HCT116 (cell line): ENCODE measurements at regions not wholly inside any gene's neighbourhood (a gene's known extent, or its start where the extent isn't known, plus 50 kb on each side); places are given as distances from the start of the nearest gene placed in this dataset.

Source experiments
- ATAC-seq: fragments of 200-7000 bp; cut with Tn5 transposase; 2 replicates; pipeline ENCODE4 v1.9.1; 2020; ENCODE audit warnings: mild to moderate bottlenecking, moderate library complexity
- BruUV-seq: library from RNA; stranded (reverse); fragments of 400-500 nt; replicated peaks from 2 replicates; lab custom pipeline; 2021; lab: Mats Ljungman, UMichigan
- CTCF ChIA-PET: fragments of 300-600 bp; sonication (Branson Sonifier 250); formaldehyde crosslinking; loops from one replicate; lab custom pipeline; 2021; ENCODE audit warnings: antibody characterized with exemption; lab: Charles Lee
- POLR2A ChIA-PET: fragments of 300-600, 350-600 bp; sonication (Branson Sonifier 250); formaldehyde crosslinking; loops from one replicate; lab custom pipeline; 2021; ENCODE audit warnings: antibody characterized with exemption; lab: Charles Lee
- RAD21 ChIA-PET, 2 experiments: fragments of 300-600 bp; sonication (Branson Sonifier 250); formaldehyde crosslinking; loops; one replicate each; lab custom pipeline; 2023; ENCODE audit warnings: low total read pairs in 2 of 2; ENCODE audit not compliant: uncharacterized antibody in 2 of 2, unreplicated experiment in 2 of 2, low non-redundant PET in 1 of 2; lab: Charles Lee
- DNase-seq: peaks from one replicate; pipeline ENCODE4 v3.0.0-alpha.2; 2010; ENCODE audit warnings: low read depth, low spot score
- H2AFZ ChIP-seq: fragments of 200-600 bp; shearing (Covaris generic), sonication (generic); 2 replicates; pipeline ENCODE4 v1.6.1; 2017; ENCODE audit warnings: low read depth, mixed run types, mixed read lengths, antibody characterized with exemption, low read length; ENCODE audit not compliant: poor library complexity, severe bottlenecking
- H3K27ac ChIP-seq: 2 replicates; pipeline ENCODE4 v1.5.1; 2012; ENCODE audit warnings: low read depth, low read length
- H3K27me3 ChIP-seq: fragments of 200-600 bp; sonication (generic); 2 replicates; pipeline ENCODE4 v1.6.1; 2016; ENCODE audit warnings: mixed run types, low read length, mixed read lengths; ENCODE audit not compliant: insufficient read depth
- H3K36me3 ChIP-seq, 2 experiments: fragments of 200-500 bp in 1 of 2; fragments of 200-600 bp in 1 of 2; sonication (Bioruptor generic) in 1 of 2; sonication (generic) in 1 of 2; 2 replicates each; pipeline versions ENCODE4 v1.5.1 to v1.6.1; 2014 to 2016; ENCODE audit warnings: low read length in 2 of 2, inconsistent platforms in 1 of 2, mixed read lengths in 1 of 2, mixed run types in 1 of 2; ENCODE audit not compliant: insufficient read depth in 2 of 2, control insufficient read depth in 1 of 2
- H3K4me1 ChIP-seq, 2 experiments: fragments of 200-600 bp in 1 of 2; sonication (generic) in 1 of 2; 2 replicates each; pipeline versions ENCODE4 v1.5.1 to v1.6.1; 2012 to 2017; ENCODE audit warnings: low read length in 2 of 2, inconsistent platforms in 1 of 2, mild to moderate bottlenecking in 1 of 2, mixed read lengths in 1 of 2, mixed run types in 1 of 2, moderate library complexity in 1 of 2; ENCODE audit not compliant: insufficient read depth in 2 of 2, control insufficient read depth in 1 of 2
- H3K4me2 ChIP-seq: fragments of 200-600 bp; sonication (generic); 2 replicates; pipeline ENCODE4 v1.6.1; 2017; ENCODE audit warnings: mixed run types, low read length, mixed read lengths
- H3K4me3 ChIP-seq, 2 experiments: fragments of 200-600 bp in 1 of 2; sonication (generic) in 1 of 2; replicated peaks in 1 of 2; 2 replicates each; pipeline ENCODE4 v1.5.1; 2011 to 2016; ENCODE audit warnings: low read length in 2 of 2, control low read depth in 1 of 2, low read depth in 1 of 2, mild to moderate bottlenecking in 1 of 2, mixed read lengths in 1 of 2, mixed run types in 1 of 2
- H3K79me2 ChIP-seq: fragments of 200-600 bp; sonication (generic); 2 replicates; pipeline ENCODE4 v1.6.1; 2017; ENCODE audit warnings: mild to moderate bottlenecking, mixed run types, low read length, moderate library complexity, mixed read lengths; ENCODE audit not compliant: insufficient read depth
- H3K9ac ChIP-seq: fragments of 200-600 bp; sonication (generic); 2 replicates; pipeline ENCODE4 v1.6.1; 2016; ENCODE audit warnings: low read length, mixed read lengths
- H3K9me2 ChIP-seq: fragments of 200-600 bp; sonication (generic), shearing (Covaris generic); 2 replicates; pipeline ENCODE4 v1.6.1; 2017; ENCODE audit warnings: mixed run types, mild to moderate bottlenecking, moderate library complexity; ENCODE audit not compliant: insufficient read depth
- H3K9me3 ChIP-seq, 2 experiments: fragments of 200-500 bp in 1 of 2; fragments of 200-600 bp in 1 of 2; sonication (Bioruptor generic) in 1 of 2; sonication (generic) in 1 of 2; 2 replicates each; pipeline ENCODE4 v1.6.1; 2014 to 2017; ENCODE audit warnings: low read length in 2 of 2, mixed read lengths in 2 of 2, inconsistent platforms in 1 of 2, low read depth in 1 of 2, mild to moderate bottlenecking in 1 of 2, mixed run types in 1 of 2, moderate library complexity in 1 of 2; ENCODE audit not compliant: control insufficient read depth in 1 of 2, insufficient read depth in 1 of 2
- H4K20me1 ChIP-seq: fragments of 200-600 bp; sonication (generic), shearing (Covaris generic); 2 replicates; pipeline ENCODE4 v1.6.1; 2017; ENCODE audit warnings: mixed run types, mild to moderate bottlenecking, moderate library complexity; ENCODE audit not compliant: insufficient read depth
- ELF1 ChIP-seq: IDR thresholded peaks from 2 replicates; pipeline ENCODE4 v1.6.1; 2012; ENCODE audit warnings: low read depth, borderline replicate concordance
- EZH2 ChIP-seq: fragments of 200-600 bp; sonication (generic); IDR thresholded peaks from 2 replicates; pipeline ENCODE4 v1.6.1; 2017; ENCODE audit warnings: antibody characterized with exemption, mixed run types
- EZH2phosphoT487 ChIP-seq: fragments of 200-600 bp; IDR thresholded peaks from 2 replicates; pipeline ENCODE4 v1.6.1; 2018; ENCODE audit warnings: antibody characterized with exemption, borderline replicate concordance
- FOSL1 ChIP-seq: IDR thresholded peaks from 2 replicates; pipeline ENCODE4 v1.6.1; 2012; ENCODE audit warnings: low read depth
- MAX ChIP-seq: IDR thresholded peaks from 2 replicates; pipeline ENCODE4 v1.6.1; 2012
- POLR2A ChIP-seq: IDR thresholded peaks from 2 replicates; pipeline ENCODE4 v1.7.0; 2011; ENCODE audit warnings: borderline replicate concordance; ENCODE audit not compliant: insufficient read depth, insufficient read length; ENCODE audit errors: extremely low read depth
- POLR2AphosphoS5 ChIP-seq: IDR thresholded peaks from 2 replicates; pipeline ENCODE4 v1.6.1; 2011; ENCODE audit warnings: mild to moderate bottlenecking, low read depth, low read length, moderate library complexity
- RAD21 ChIP-seq: IDR thresholded peaks from 2 replicates; pipeline ENCODE4 v1.6.1; 2012; ENCODE audit warnings: low read depth, mild to moderate bottlenecking
- REST ChIP-seq: IDR thresholded peaks from 2 replicates; pipeline ENCODE4 v1.6.1; 2012; ENCODE audit warnings: low read depth
- SIN3A ChIP-seq: IDR thresholded peaks from 2 replicates; pipeline ENCODE4 v1.6.1; 2012; ENCODE audit warnings: low read depth
- SRF ChIP-seq: IDR thresholded peaks from 2 replicates; pipeline ENCODE4 v1.6.1; 2012; ENCODE audit warnings: low read depth
- TCF7L2 ChIP-seq: IDR thresholded peaks from 2 replicates; pipeline ENCODE4 v1.7.0; 2011; ENCODE audit warnings: borderline replicate concordance, inconsistent platforms; ENCODE audit not compliant: insufficient read depth, insufficient read length; ENCODE audit errors: extremely low read depth
- YY1 ChIP-seq: IDR thresholded peaks from 2 replicates; pipeline ENCODE4 v1.6.1; 2011; ENCODE audit warnings: low read length, low read depth, moderate library complexity, mild to moderate bottlenecking; ENCODE audit not compliant: insufficient replicate concordance; ENCODE audit errors: extremely low read depth
- ZNF274 ChIP-seq: fragments of 200-500 bp; sonication (Bioruptor generic); IDR thresholded peaks from 2 replicates; pipeline ENCODE4 v1.6.1; 2014; ENCODE audit warnings: mild to moderate bottlenecking, low read depth, low read length, inconsistent platforms
- intact Hi-C: fragments of 100-400 bp; cut with micrococcal nuclease; formaldehyde crosslinking; loops from 2 replicates; pipeline ENCODE4 v1.10.0; 2022

GRCh38 chrX:95152810-95153209 lies 1478.8 kb downstream of the FAM133A start:
- H3K9me3 ChIP-seq: no peaks in the 10 kb centered on the region
- ChIA-PET CTCF (no interaction called here), POLR2A (no interaction called here), RAD21 (no interaction called here)
- no peak overlapping the region for H3K4me3 ChIP-seq
- H3K4me1 ChIP-seq: no peaks in the 10 kb centered on the region
- no peaks in the 10 kb centered on the region for H3K79me2 ChIP-seq
- no peak for TF ChIP-seq TCF7L2
- no peak for TF ChIP-seq RAD21
- no peak for TF ChIP-seq ELF1
- TF ChIP-seq POLR2AphosphoS5: no peak
- TF ChIP-seq MAX: no peak
- no peak for TF ChIP-seq POLR2A
- no peak for TF ChIP-seq SIN3A
- TF ChIP-seq EZH2phosphoT487: no peak
- TF ChIP-seq REST: no peak
- no peak for TF ChIP-seq ZNF274
- TF ChIP-seq SRF: no peak
- no peak for TF ChIP-seq YY1
- TF ChIP-seq EZH2: no peak
- no peak for TF ChIP-seq FOSL1
- H3K9ac ChIP-seq: no peak overlapping the region
- H2AFZ ChIP-seq: no peak overlapping the region
- H3K4me2 ChIP-seq: no peak overlapping the region
- no peaks in the 10 kb centered on the region for H3K27me3 ChIP-seq
- DNase-seq (no peak), ATAC-seq (no peak)
- no peaks in the 10 kb centered on the region for H3K36me3 ChIP-seq
- H4K20me1 ChIP-seq: no peaks in the 10 kb centered on the region
- no peak overlapping the region for H3K27ac ChIP-seq
- no peaks in the 10 kb centered on the region for H3K9me2 ChIP-seq
- intact Hi-C loops: no loop called here
- BruUV-seq: no TSS peak
